DMS 273 (cell line): ENCODE measurements at regions not wholly inside any gene's neighbourhood (a gene's known extent, or its start where the extent isn't known, plus 50 kb on each side); places are given as distances from the start of the nearest gene placed in this dataset.

ENCODE experiments used
- DNase-seq: peaks from one replicate; lab custom pipeline; 2025; ENCODE audit not compliant: unreplicated experiment; lab: John Stamatoyannopoulos, UW

GRCh38 chr5:93072831-93073459 is 508.1 kb downstream of the NR2F1-AS1 start:
- DNase-seq: no peak

GRCh38 chr5:93071710-93072109 is 509.3 kb downstream of the NR2F1-AS1 start:
- no peak for DNase-seq

- DNase-seq: no peak
Observed at GRCh38 chr5:93070938-93071337, 510.1 kb downstream of the NR2F1-AS1 start.

GRCh38 chr5:93069276-93069675 is 511.7 kb downstream of the NR2F1-AS1 start:
- DNase-seq: no peak

- DNase-seq: peak; percentile 31
Observed at GRCh38 chr5:93062548-93062947, 518.5 kb downstream of the NR2F1-AS1 start.

- no peak for DNase-seq
Observed at GRCh38 chr5:93058309-93058708, 522.7 kb downstream of the NR2F1-AS1 start.

GRCh38 chr5:93057311-93057710 is 523.7 kb downstream of the NR2F1-AS1 start:
- DNase-seq: no peak

GRCh38 chr5:93055971-93056370 is 525.0 kb downstream of the NR2F1-AS1 start:
- DNase-seq: no peak

- no peak for DNase-seq
Observed at GRCh38 chr5:93055561-93055960, 525.5 kb downstream of the NR2F1-AS1 start.

- DNase-seq: no peak
Observed at GRCh38 chr5:93054424-93055163, 526.4 kb downstream of the NR2F1-AS1 start.

- DNase-seq: no peak
Observed at GRCh38 chr5:93053825-93054224, 527.2 kb downstream of the NR2F1-AS1 start.

- no peak for DNase-seq
Observed at GRCh38 chr5:93048858-93049257, 532.2 kb downstream of the NR2F1-AS1 start.

GRCh38 chr5:93044859-93045666 is 536.0 kb downstream of the NR2F1-AS1 start:
- no peak for DNase-seq

GRCh38 chr5:93039888-93040287 is 541.1 kb downstream of the NR2F1-AS1 start:
- DNase-seq: no peak

- no peak for DNase-seq
Observed at GRCh38 chr5:93034621-93035590, 546.1 kb downstream of the NR2F1-AS1 start.

- DNase-seq: peak; percentile 12
Observed at GRCh38 chr5:93022796-93023447, 558.1 kb downstream of the NR2F1-AS1 start.

GRCh38 chr5:93022211-93022610 is 558.8 kb downstream of the NR2F1-AS1 start:
- DNase-seq: no peak

GRCh38 chr5:93019896-93020295 is 561.1 kb downstream of the NR2F1-AS1 start:
- no peak for DNase-seq

GRCh38 chr5:93018461-93018860 is 562.6 kb downstream of the NR2F1-AS1 start:
- no peak for DNase-seq

GRCh38 chr5:93017849-93018248 is 563.2 kb downstream of the NR2F1-AS1 start:
- no peak for DNase-seq
